ENCODE measurements at regions not wholly inside any gene's neighbourhood (a gene's known extent, or its start where the extent isn't known, plus 50 kb on each side); places are given as distances from the start of the nearest gene placed in this dataset.

DNA sequence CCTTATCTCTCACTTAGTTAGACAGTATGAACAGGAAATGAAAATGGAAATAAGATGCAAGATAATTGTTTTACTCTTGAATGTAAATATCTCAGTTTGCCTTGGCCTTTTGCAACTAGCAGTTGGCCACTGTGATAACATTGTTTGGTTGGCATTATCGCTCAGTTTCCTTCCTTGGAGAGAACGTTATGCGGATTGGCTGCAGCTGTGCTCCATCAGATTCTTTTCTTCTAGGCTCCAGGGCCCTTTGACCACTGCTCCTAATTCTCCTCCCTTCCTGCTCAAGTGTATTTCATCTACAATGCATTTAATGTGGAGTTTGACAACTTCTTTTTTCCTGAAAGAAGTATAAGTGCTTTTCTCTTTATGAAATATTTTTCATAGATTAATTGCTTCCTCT is 284.2 kb downstream of the ADAMTS20 start:
- no peak for TF ChIP-seq CTCF (conservative IDR thresholded peaks at IDR 0.05; ENCODE audit: low read depth)
- DNase-seq (ENCODE audit: low spot score) = no peak
- ChIA-PET CTCF (interaction anchor here (0.6 kb wide), 1 partner anchor 96 kb away, joined by 3 read pairs; no protein-coding TSS in a partner anchor), POLR2A (ENCODE audit: low non-redundant PET) (no interaction called here)
- H3K27ac ChIP-seq = no peak overlapping the region

GRCh38 chr12:43261701-43262100 is 290.3 kb downstream of the ADAMTS20 start:
- no peak for DNase-seq (ENCODE audit: low spot score)
- ChIA-PET CTCF (no interaction called here), POLR2A (ENCODE audit: low non-redundant PET) (no interaction called here)
- no peak for TF ChIP-seq CTCF (conservative IDR thresholded peaks at IDR 0.05; ENCODE audit: low read depth)
- no peak overlapping the region for H3K27ac ChIP-seq

DNA sequence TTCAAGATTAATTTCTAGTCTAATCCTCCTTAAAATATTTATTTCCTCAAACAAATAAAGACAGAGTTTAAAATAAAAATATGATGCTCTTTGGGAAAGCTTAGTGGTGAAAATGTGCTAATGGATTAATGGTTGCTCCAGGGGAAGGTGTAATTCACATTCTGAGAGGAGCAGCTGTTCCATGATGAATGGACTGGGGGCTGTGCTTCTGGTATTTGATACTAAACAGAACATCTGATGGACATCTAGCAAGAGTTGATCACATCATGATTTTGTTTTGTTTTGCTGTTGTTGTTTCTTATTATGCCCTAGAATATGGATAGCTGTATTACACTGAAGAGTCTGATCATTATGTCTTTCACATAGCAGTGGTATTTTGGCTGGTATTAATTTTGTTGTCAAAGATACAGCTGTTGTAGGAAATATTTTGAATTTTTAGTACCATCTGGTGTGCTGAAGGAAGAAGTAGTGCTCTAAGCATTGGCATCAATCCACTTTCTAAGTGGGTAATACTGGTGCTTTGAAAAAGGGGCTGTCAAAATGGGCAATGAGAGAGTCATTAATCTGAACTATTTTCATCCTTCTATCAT is 296.4 kb downstream of the ADAMTS20 start:
- no peak overlapping the region for H3K27ac ChIP-seq
- ChIA-PET POLR2A (ENCODE audit: low non-redundant PET) (no interaction called here), CTCF (no interaction called here)
- no peak for TF ChIP-seq CTCF (conservative IDR thresholded peaks at IDR 0.05; ENCODE audit: low read depth)
- no peak for DNase-seq (ENCODE audit: low spot score)

DNA sequence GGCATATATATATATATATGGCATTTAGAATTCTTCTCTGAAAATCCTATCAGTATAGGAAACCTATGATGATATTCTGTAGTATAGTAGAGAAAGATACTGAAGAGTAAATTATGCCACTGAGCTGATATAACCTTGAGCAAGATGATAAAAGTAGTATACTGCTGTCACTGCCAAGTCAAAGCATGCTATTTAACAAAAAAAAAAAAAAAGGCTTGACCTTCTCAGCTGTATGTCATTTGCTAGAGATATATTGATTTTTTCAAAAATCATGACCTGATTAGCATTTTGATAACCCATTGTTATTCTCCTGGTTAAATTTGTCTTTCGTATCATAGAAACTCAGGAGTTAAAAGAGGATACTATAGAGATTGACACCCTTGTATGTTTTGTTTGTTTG is 299.4 kb downstream of the ADAMTS20 start:
- ChIA-PET POLR2A (ENCODE audit: low non-redundant PET) (no interaction called here), CTCF (interaction anchor here (0.6 kb wide), 1 partner anchor 84 kb away, joined by 3 read pairs; no protein-coding TSS in a partner anchor)
- no peak for DNase-seq (ENCODE audit: low spot score)
- no peak overlapping the region for H3K27ac ChIP-seq
- no peak for TF ChIP-seq CTCF (conservative IDR thresholded peaks at IDR 0.05; ENCODE audit: low read depth)

DNA sequence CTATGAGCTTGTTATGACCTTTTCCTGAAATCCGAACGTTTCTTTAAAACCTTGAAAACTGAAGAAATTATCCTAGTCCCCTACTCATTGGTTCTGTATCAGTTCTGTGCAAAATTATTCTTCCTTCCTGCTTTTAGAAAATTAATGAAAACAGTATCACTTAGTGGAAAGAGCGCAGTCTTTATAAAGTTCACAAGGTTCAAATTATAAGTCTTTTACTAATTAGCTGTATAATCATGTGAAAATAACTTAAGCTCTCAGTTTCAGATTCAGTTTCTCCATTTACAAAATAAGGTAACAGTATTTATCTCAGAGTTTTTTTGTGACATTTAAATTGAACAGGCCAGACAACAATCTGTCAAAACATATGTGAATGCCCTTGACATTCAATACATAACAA is 306.1 kb downstream of the ADAMTS20 start:
- TF ChIP-seq CTCF (conservative IDR thresholded peaks at IDR 0.05; ENCODE audit: low read depth) = no peak
- POLR2A ChIA-PET (ENCODE audit: low non-redundant PET) = no interaction called here
- DNase-seq (ENCODE audit: low spot score) = no peak
- H3K27ac ChIP-seq = no peak overlapping the region
- CTCF ChIA-PET = no interaction called here

- no peak for DNase-seq (ENCODE audit: low spot score)
- no peak overlapping the region for H3K27ac ChIP-seq
- no peak for TF ChIP-seq CTCF (conservative IDR thresholded peaks at IDR 0.05; ENCODE audit: low read depth)
- POLR2A ChIA-PET (ENCODE audit: low non-redundant PET) = no interaction called here
- CTCF ChIA-PET = no interaction called here
Measured at GRCh38 chr12:43241986-43242385, 310.0 kb downstream of the ADAMTS20 start.

GRCh38 chr12:43238281-43238680 is 313.7 kb downstream of the ADAMTS20 start:
- H3K27ac ChIP-seq = no peak overlapping the region
- POLR2A ChIA-PET (ENCODE audit: low non-redundant PET) = no interaction called here
- DNase-seq (ENCODE audit: low spot score) = no peak
- TF ChIP-seq CTCF (conservative IDR thresholded peaks at IDR 0.05; ENCODE audit: low read depth) = no peak
- CTCF ChIA-PET = no interaction called here
